Left kidney (tissue), 1 donor: ENCODE measurements at regions not wholly inside any gene's neighbourhood (a gene's known extent, or its start where the extent isn't known, plus 50 kb on each side); places are given as distances from the start of the nearest gene placed in this dataset.
A peak's percentile ranks its signal among the peaks of the same experiment; 100 is the strongest.

ENCODE experiments used
- DNase-seq: peaks from one replicate; pipeline ENCODE4 v3.0.0-alpha.2; 2013

GRCh38 chr13:97631158-97631557, 197.2 kb downstream of the RAP2A start:
- no peak for DNase-seq

- DNase-seq: no peak
Measured at GRCh38 chr13:97639236-97639635, 205.3 kb downstream of the RAP2A start.

- DNase-seq: no peak
Measured at GRCh38 chr13:97640268-97640667, 206.3 kb downstream of the RAP2A start.

- DNase-seq: no peak
Measured at GRCh38 chr13:97648171-97648880, 214.4 kb downstream of the RAP2A start.

GRCh38 chr13:97648881-97649224, 214.9 kb downstream of the RAP2A start:
- DNase-seq: no peak

- DNase-seq: no peak
Measured at GRCh38 chr13:97653443-97654140, 219.6 kb downstream of the RAP2A start.

GRCh38 chr13:97654236-97654635, 220.3 kb downstream of the RAP2A start:
- no peak for DNase-seq

GRCh38 chr13:97658556-97658955, 224.6 kb downstream of the RAP2A start:
- no peak for DNase-seq

GRCh38 chr13:97659602-97660001, 225.6 kb downstream of the RAP2A start:
- peak; percentile 29 for DNase-seq

- peak; percentile 22 for DNase-seq
Measured at GRCh38 chr13:97660594-97661260, 226.8 kb downstream of the RAP2A start.

GRCh38 chr13:97686594-97686993, 252.6 kb downstream of the RAP2A start:
- no peak for DNase-seq

GRCh38 chr13:97692628-97693027, 258.7 kb downstream of the RAP2A start:
- no peak for DNase-seq

GRCh38 chr13:97695684-97696083, 257.8 kb upstream of the IPO5 start:
- peak; percentile 3 for DNase-seq

GRCh38 chr13:97696921-97697320, 256.6 kb upstream of the IPO5 start:
- DNase-seq: no peak

GRCh38 chr13:97700306-97700848, 253.1 kb upstream of the IPO5 start:
- no peak for DNase-seq

- no peak for DNase-seq
Measured at GRCh38 chr13:97702614-97703013, 250.9 kb upstream of the IPO5 start.

GRCh38 chr13:97710797-97711196, 242.7 kb upstream of the IPO5 start:
- DNase-seq: no peak

GRCh38 chr13:97712770-97713169, 240.7 kb upstream of the IPO5 start:
- DNase-seq: no peak

GRCh38 chr13:97715763-97716162, 237.7 kb upstream of the IPO5 start:
- DNase-seq: no peak

GRCh38 chr13:97716746-97717145, 236.7 kb upstream of the IPO5 start:
- no peak for DNase-seq

GRCh38 chr13:97719736-97720135, 233.7 kb upstream of the IPO5 start:
- no peak for DNase-seq

GRCh38 chr13:97720896-97721295, 232.6 kb upstream of the IPO5 start:
- no peak for DNase-seq

- DNase-seq: no peak
Measured at GRCh38 chr13:97723655-97724054, 229.8 kb upstream of the IPO5 start.
